ENCODE measurements at regions not wholly inside any gene's neighbourhood (a gene's known extent, or its start where the extent isn't known, plus 50 kb on each side); places are given as distances from the start of the nearest gene placed in this dataset.

DNA sequence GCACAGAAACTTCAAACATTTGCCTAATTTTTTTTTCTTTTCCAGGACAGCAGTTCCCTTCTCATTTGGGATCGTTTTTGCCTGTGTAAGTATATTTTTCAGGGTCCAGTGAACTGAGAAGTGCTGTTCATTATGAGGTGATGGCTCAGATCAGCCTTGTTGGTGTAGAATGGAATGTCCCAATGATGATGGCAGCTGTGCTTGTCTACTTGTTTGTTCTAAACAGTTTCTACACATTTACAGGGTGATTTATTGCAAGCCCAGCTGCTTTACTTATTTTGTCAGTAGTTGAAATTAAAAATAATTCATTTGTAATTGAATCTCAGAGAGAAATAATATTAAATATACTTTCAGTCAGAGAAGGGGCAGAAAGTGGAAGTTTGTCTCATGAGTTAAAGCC is 337.6 kb upstream of the SEMA6A start:
- TF ChIP-seq, protein P1, sequence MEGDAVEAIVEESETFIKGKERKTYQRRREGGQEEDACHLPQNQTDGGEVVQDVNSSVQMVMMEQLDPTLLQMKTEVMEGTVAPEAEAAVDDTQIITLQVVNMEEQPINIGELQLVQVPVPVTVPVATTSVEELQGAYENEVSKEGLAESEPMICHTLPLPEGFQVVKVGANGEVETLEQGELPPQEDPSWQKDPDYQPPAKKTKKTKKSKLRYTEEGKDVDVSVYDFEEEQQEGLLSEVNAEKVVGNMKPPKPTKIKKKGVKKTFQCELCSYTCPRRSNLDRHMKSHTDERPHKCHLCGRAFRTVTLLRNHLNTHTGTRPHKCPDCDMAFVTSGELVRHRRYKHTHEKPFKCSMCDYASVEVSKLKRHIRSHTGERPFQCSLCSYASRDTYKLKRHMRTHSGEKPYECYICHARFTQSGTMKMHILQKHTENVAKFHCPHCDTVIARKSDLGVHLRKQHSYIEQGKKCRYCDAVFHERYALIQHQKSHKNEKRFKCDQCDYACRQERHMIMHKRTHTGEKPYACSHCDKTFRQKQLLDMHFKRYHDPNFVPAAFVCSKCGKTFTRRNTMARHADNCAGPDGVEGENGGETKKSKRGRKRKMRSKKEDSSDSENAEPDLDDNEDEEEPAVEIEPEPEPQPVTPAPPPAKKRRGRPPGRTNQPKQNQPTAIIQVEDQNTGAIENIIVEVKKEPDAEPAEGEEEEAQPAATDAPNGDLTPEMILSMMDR (IDR thresholded peaks at IDR 0.05; ENCODE audit: insufficient read depth, low read length, severe bottlenecking) = no peak
- H3K4me3 ChIP-seq (ENCODE audit: low read depth, low read length) = no peak overlapping the region
- H3K36me3 ChIP-seq (ENCODE audit: control insufficient read depth, insufficient read depth, low read length) = no peaks in the 10 kb centered on the region
- FAIRE-seq (no peak), DNase-seq (ENCODE audit: low read depth) (no peak)
- H3K27me3 ChIP-seq (ENCODE audit: control insufficient read depth, insufficient read depth, low read length) = no peaks in the 10 kb centered on the region

DNA sequence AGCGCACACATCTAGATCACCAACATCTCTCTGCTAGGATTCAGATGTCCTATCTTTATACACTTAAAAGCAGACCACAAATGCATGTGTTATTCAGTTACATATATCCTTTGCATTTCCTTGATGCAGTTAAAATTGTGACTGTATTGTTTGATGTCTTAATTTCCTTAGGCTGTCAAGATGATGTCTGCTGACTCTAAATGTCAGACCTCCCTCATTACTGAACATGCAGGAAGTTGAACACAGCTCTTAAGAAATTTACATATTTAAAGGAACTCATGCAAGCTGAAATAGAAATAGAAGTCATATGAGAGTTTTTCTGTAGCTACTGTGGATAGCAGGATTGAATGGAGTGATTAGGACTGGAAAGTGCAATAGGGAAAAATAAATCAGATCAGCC is 336.5 kb upstream of the SEMA6A start:
- FAIRE-seq = no peak
- TF ChIP-seq, protein P1 (IDR thresholded peaks at IDR 0.05; ENCODE audit: insufficient read depth, low read length, severe bottlenecking) = no peak
- no peaks in the 10 kb centered on the region for H3K36me3 ChIP-seq (ENCODE audit: control insufficient read depth, insufficient read depth, low read length)
- no peak for DNase-seq (ENCODE audit: low read depth)
- no peak overlapping the region for H3K4me3 ChIP-seq (ENCODE audit: low read depth, low read length)
- no peaks in the 10 kb centered on the region for H3K27me3 ChIP-seq (ENCODE audit: control insufficient read depth, insufficient read depth, low read length)

DNA sequence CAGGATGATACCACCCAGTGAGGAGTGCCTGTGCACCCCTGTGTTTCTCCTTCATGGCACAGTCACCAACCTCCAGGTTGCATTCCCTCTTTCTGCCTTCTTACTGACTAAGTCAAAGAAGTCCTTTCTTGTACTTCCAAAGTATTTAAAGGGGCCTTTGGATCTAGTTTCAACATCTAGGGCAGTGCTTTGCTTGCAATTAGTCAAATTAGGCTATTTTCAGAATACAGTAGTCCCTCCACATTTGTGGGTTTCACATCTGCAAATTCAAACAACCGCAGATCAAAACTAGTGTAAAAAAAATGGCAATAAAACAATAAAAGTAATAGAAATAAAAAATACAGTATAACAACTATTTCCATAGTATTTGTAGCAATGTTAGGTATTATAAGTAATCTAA is 333.9 kb upstream of the SEMA6A start:
- TF ChIP-seq, protein P1 (IDR thresholded peaks at IDR 0.05; ENCODE audit: insufficient read depth, low read length, severe bottlenecking) = no peak
- H3K4me3 ChIP-seq (ENCODE audit: low read depth, low read length) = no peak overlapping the region
- H3K36me3 ChIP-seq (ENCODE audit: control insufficient read depth, insufficient read depth, low read length) = no peaks in the 10 kb centered on the region
- no peak for DNase-seq (ENCODE audit: low read depth)
- H3K27me3 ChIP-seq (ENCODE audit: control insufficient read depth, insufficient read depth, low read length) = no peaks in the 10 kb centered on the region
- FAIRE-seq = no peak

DNA sequence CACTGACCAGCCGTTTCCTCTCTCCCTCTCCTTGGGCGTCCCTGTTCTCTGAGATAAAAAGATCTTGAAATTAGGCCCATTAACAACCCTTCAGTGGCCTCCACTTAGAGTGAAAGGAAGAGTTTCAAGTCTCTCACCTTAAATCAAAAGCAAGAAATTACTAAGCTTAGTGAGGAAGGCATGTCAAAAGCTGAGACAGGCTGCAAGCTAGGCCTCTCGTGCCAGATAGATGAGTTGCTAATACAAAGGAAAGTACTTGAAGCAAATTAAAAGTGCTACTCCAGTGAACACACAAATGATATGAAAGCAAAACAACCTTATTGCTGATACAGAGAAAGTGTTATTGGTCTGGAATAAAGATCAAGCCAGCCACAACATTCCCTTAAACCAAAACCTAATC is 331.3 kb upstream of the SEMA6A start:
- H3K27me3 ChIP-seq (ENCODE audit: control insufficient read depth, insufficient read depth, low read length) = no peaks in the 10 kb centered on the region
- TF ChIP-seq, protein P1 (IDR thresholded peaks at IDR 0.05; ENCODE audit: insufficient read depth, low read length, severe bottlenecking) = no peak
- FAIRE-seq = no peak
- H3K4me3 ChIP-seq (ENCODE audit: low read depth, low read length) = no peak overlapping the region
- no peaks in the 10 kb centered on the region for H3K36me3 ChIP-seq (ENCODE audit: control insufficient read depth, insufficient read depth, low read length)
- DNase-seq (ENCODE audit: low read depth) = no peak

DNA sequence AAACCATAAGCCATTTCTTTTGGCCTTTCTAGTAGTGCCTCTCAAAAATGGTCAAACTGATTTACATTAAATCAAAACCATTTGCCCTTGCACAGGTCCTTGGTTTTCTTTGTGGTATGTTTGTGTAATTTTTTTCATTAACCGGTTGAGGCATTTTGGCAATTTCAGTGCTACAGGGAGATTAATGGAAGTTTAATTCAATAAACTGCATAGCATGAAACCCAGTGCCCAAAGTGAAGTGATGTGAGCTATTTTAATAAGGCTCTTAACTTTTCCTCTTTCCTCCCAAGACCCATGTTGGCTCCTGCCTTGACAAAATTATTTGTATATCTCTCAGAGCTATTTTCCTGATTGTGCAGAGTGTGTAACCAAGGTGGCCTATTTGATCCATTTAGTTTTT is 326.2 kb upstream of the SEMA6A start:
- H3K4me3 ChIP-seq (ENCODE audit: low read depth, low read length) = no peak overlapping the region
- TF ChIP-seq, protein P1 (IDR thresholded peaks at IDR 0.05; ENCODE audit: insufficient read depth, low read length, severe bottlenecking) = no peak
- no peaks in the 10 kb centered on the region for H3K36me3 ChIP-seq (ENCODE audit: control insufficient read depth, insufficient read depth, low read length)
- no peaks in the 10 kb centered on the region for H3K27me3 ChIP-seq (ENCODE audit: control insufficient read depth, insufficient read depth, low read length)
- FAIRE-seq = no peak
- no peak for DNase-seq (ENCODE audit: low read depth)

DNA sequence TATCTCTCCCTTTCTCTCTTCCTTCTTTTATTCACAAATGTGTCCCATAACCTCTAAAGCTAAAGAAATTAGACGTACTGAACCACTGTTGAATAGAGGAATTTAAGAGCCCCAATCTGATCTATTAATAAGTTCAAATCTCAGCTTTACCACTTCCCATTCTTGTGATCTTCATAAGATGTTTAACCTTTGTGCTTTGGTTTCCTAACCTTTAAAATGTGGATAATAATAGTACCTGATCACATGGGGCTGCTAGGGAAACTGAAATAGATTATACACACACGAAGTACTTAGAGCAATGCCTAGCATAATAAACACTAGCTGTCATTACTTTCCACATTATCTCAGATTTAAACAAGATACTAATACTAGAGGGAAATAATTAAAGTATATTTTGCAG is 324.3 kb upstream of the SEMA6A start:
- H3K4me3 ChIP-seq (ENCODE audit: low read depth, low read length) = no peak overlapping the region
- no peak for FAIRE-seq
- no peaks in the 10 kb centered on the region for H3K36me3 ChIP-seq (ENCODE audit: control insufficient read depth, insufficient read depth, low read length)
- H3K27me3 ChIP-seq (ENCODE audit: control insufficient read depth, insufficient read depth, low read length) = no peaks in the 10 kb centered on the region
- DNase-seq (ENCODE audit: low read depth) = no peak
- TF ChIP-seq, protein P1 (IDR thresholded peaks at IDR 0.05; ENCODE audit: insufficient read depth, low read length, severe bottlenecking) = no peak

Measured in bronchial epithelial cell (primary cell).